ENCODE measurements at regions not wholly inside any gene's neighbourhood (a gene's known extent, or its start where the extent isn't known, plus 50 kb on each side); places are given as distances from the start of the nearest gene placed in this dataset.

- no peak for DNase-seq
Measured at GRCh38 chr13:29920025-29920643, 69.7 kb upstream of the UBL3 start.

- no peak for DNase-seq
Measured at GRCh38 chr13:29918845-29919244, 68.4 kb upstream of the UBL3 start.

GRCh38 chr13:29917650-29918049 is 67.2 kb upstream of the UBL3 start:
- no peak for DNase-seq

- no peak for DNase-seq
Measured at GRCh38 chr13:29914581-29914980, 64.2 kb upstream of the UBL3 start.

GRCh38 chr13:29911781-29912418 is 61.5 kb upstream of the UBL3 start:
- DNase-seq, result no peak

- DNase-seq, result no peak
Measured at GRCh38 chr13:29909975-29910674, 59.7 kb upstream of the UBL3 start.

- DNase-seq, result no peak
Measured at GRCh38 chr13:29909081-29909730, 58.8 kb upstream of the UBL3 start.

GRCh38 chr13:29908416-29909080 is 58.1 kb upstream of the UBL3 start:
- no peak for DNase-seq

- no peak for DNase-seq
Measured at GRCh38 chr13:29907670-29908069, 57.3 kb upstream of the UBL3 start.

GRCh38 chr13:29906432-29907011 is 56.1 kb upstream of the UBL3 start:
- DNase-seq, result no peak

GRCh38 chr13:29905845-29906244 is 55.4 kb upstream of the UBL3 start:
- DNase-seq, result no peak

- DNase-seq, result no peak
Measured at GRCh38 chr13:29903996-29904395, 53.6 kb upstream of the UBL3 start.

- DNase-seq, result no peak
Measured at GRCh38 chr13:29903543-29903942, 53.1 kb upstream of the UBL3 start.

GRCh38 chr13:29902632-29903305 is 52.4 kb upstream of the UBL3 start:
- DNase-seq, result no peak

GRCh38 chr13:29901710-29902631 is 51.6 kb upstream of the UBL3 start:
- peak; percentile 9 for DNase-seq
